Activated CD4-positive, CD25-positive, alpha-beta regulatory T cell treated with anti-CD3 and anti-CD28 coated beads, Interleukin-2, amount 50 U/mL, for 72 hours (primary cell): ENCODE measurements at regions not wholly inside any gene's neighbourhood (a gene's known extent, or its start where the extent isn't known, plus 50 kb on each side); places are given as distances from the start of the nearest gene placed in this dataset.

Experiments
- DNase-seq: peaks from one replicate; pipeline ENCODE4 v3.0.0; 2021

DNA sequence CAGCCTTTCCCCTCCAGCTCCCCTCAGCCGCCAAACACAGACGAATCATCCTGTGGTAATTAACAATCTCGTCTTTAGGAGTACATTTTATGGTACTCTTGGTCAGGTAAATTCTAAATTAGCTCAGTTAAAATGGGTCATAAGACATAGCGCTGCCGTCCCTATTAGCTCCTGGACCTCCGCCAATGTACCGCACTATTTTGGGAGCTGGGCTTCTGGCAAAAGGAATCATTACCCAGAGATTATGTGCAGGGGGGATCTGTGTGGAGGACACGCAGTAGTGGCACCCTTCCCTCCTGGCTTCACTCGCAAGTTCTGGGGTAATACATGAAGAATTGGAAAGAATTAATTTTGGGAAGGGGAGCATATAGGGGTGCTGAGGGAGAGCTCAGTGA is 68.6 kb upstream of the ONECUT1 start:
- DNase-seq, result no peak

DNA sequence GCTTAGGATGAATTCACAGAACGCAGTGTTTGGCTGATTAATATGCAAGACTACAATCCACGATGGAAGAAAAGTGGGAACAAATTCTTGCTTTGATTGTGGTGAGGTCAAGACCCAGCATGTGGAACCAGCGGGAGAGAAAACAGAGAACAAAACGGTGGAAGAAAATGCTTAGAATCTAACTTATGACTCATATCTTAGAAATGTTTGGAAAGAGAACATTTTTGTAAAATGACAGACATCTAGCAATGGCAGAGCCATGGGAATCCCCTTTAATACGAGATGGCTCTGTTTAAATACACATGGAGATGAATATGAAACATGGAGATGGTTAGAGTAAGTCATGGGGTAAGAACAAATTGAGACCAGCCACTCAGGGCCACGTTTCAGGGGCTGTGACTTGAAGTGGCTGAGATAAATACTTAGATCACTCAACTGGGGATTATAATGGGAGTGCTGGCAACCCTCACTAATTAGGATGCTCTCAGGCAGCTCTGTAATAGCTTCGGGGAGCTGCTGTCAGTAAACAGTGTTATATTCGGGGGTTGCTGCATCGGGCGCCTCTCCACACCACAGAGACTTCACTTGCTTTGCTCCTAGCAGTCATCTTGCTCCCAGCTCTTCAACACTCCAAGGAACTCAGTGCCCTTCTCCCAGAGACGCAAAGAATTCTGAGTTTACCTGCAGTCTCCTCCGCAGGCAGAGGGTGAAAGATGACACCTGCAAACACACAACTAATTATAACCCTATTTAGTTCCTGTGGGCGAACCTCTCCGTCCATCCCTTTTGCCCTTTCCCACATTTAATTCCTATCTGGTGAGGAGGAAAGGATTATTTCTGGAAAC is 68.0 kb upstream of the ONECUT1 start:
- DNase-seq, result no peak

DNA sequence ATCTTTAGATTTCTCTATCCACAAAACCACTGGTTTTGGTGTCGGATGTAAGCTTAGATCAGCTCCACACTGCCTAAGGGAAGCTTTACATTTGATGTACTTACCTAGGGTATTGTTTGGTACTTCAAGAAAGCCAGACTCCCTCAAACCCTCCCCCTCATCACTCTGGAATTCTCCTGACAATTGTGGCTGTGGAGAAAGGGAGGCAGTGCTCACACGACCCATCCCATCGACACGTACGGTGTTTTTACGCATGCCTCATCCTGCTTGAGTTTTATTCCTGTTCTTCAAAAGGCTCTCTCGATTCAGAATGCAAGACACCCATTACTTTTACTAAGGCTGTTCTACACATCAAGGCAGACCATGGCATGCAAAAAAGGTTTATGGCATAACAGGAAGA is 67.3 kb upstream of the ONECUT1 start:
- DNase-seq, result no peak

DNA sequence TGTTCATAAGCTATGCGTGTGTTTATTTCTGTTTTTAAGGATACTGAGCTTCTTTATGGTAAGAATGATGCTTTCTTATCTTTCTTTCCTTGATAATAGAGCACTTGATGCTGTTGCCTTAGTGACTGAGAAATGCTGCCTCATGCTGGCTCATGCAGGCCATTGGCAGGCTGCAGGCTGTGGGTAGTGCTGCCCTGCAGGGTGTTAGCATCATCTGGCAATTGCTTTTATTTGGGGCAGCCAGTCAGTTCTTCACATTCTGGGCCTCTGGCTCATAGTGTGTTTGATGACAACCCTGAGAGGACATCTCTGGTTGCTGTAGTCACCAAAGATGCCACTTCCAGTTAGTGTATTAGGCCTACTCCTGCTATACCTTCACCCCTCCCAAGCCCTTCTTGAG is 66.2 kb upstream of the ONECUT1 start:
- DNase-seq, result no peak

DNA sequence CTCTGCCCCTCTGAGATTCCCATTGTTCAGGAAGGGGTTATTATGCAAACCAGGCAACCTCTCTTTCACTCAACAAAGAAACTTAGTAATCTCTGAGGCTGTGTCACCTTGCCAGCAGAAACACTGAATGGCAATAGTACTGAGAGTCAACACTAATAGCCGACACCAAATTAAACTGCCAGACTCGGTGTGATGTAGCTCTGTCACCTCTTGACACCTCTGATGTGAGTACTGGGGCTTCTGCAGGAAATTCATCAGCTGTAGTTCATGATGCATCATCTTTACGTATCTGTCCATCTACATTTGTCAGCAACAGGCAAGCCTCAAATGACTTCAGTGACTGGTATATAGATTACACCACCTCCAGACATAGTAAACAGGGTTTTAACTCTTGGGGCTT is 65.0 kb upstream of the ONECUT1 start:
- DNase-seq, result no peak

DNA sequence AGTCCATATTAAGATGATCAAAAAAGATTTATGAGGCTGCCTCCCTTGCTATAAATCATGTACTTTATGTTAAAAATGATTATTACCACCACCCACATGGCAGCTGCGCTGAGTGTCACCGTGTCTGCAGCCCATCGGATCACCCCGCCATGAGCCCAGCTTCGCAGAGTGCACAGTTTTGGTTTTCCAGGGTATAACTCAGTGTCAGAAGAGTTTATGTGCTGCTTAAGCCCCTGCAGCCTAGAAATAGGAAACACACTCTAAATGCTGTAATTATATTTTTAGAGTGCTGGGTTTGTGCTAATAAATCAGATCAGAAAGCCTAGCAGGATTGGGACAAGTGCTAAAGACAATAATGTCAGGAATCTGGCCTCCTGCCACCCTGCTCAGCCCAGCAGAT is 54.7 kb upstream of the ONECUT1 start:
- no peak for DNase-seq
